ENCODE measurements at regions not wholly inside any gene's neighbourhood (a gene's known extent, or its start where the extent isn't known, plus 50 kb on each side); places are given as distances from the start of the nearest gene placed in this dataset.

DNA sequence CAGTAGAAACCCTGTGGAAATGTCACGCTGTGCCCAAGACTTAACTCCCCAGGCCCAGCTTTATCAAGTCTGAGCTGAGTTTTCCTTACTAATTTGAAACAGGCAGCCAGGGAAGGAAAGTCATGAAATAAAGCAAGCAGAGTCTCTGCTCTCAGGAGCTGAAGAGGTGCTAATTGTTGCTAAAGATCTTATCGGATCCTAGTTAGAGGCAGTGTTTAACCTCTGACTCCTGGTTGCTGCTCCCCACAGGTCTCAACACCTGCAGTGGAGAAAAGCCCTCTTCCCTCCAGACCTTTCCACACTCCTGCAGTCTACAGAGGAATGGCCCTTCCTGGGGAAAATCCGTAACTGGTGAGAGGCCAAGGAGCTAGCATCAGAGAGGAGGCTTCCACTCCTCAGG is 628.2 kb downstream of the NTRK3 start:
- no peak for DNase-seq

DNA sequence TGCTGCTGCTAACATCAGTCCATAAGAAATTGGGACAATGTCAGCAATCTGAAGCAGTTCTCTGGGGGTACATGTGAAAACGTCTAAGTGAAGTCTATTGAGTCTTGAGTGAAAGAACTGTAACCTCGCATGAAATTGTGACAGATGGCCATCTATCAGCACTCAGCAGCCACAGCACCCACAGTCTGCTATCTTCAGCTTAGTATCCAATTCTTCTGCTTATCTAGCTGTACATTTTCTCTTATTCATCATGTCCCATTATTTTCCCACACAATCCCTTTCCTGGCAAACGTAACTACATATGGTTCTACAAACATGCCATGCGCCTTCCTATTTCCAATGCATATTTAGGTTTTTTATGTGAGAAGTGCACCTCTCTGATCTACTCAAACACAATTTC is 629.7 kb downstream of the NTRK3 start:
- DNase-seq = no peak

- DNase-seq = no peak
Measured at GRCh38 chr15:87623832-87624231, 632.7 kb downstream of the NTRK3 start.

DNA sequence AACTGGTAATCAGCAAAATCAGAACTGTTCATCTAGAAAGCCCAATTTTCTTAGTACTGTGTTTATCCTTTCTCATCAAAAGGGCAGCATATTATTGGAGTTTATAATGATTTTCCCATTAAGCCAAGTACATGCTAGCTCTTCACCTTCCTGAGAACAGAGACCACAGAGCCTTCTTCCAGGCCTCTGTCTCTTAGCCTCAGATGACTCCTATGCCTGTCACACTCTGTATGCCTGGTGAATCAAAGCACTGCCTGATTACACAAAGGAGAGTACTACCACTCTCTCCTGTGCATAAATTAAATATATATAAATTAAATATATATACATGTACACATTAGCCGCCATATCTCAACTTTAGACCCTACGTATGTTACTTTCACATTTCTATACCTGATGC is 636.1 kb downstream of the NTRK3 start:
- no peak for DNase-seq

- DNase-seq = no peak
Measured at GRCh38 chr15:87619161-87619960, 637.2 kb downstream of the NTRK3 start.

DNA sequence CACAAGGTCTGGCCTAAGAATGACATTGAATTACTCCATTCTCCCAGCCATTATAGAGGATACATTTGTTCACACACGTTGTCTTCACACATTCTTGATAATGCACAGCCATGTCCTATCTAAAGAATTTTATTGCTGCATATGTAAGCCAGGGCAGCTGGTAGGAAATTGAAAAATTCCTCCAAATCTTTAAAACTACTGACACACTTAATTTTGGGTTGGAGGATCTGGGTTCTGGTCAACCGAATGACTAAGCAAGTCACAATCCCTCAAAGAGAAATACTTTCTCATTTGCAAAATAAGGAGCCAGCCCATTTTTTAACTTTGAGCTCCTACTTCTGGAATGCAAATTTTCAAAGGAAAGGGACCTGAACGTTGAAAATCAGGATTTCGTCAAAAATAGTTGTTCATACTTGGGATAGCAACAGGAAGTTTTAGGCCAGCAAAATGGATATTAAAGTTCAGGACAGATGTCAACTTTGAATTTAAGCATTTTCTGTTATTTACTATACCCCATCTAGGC is 638.3 kb downstream of the NTRK3 start:
- DNase-seq = no peak

- no peak for DNase-seq
Measured at GRCh38 chr15:87614704-87615103, 641.8 kb downstream of the NTRK3 start.

DNA sequence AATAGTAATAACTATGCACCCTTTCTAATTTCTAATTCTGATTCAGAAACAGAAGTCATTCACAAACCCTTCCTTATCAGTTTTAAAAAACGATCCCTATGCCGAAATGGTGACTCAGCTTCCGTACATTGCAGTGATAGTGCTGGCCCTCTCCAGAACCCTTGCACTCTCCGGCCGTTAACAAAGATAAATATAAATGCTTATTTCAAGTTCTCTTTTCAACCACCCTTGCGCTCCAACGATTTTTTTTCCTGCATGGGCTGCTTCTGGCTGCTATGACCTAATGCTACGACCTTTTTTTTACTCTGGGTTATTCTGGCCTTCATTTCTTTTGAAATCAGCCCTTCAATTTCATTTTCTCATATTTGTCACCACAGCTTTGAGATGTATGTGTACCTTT is 646.2 kb downstream of the NTRK3 start:
- no peak for DNase-seq

- DNase-seq = no peak
Measured at GRCh38 chr15:87609894-87610293, 646.6 kb downstream of the NTRK3 start.

GRCh38 chr15:87609474-87609873 is 647.1 kb downstream of the NTRK3 start:
- DNase-seq = no peak

GRCh38 chr15:87608238-87609028 is 648.1 kb downstream of the NTRK3 start:
- DNase-seq = no peak

GRCh38 chr15:87606971-87607370 is 649.6 kb downstream of the NTRK3 start:
- DNase-seq = no peak

DNA sequence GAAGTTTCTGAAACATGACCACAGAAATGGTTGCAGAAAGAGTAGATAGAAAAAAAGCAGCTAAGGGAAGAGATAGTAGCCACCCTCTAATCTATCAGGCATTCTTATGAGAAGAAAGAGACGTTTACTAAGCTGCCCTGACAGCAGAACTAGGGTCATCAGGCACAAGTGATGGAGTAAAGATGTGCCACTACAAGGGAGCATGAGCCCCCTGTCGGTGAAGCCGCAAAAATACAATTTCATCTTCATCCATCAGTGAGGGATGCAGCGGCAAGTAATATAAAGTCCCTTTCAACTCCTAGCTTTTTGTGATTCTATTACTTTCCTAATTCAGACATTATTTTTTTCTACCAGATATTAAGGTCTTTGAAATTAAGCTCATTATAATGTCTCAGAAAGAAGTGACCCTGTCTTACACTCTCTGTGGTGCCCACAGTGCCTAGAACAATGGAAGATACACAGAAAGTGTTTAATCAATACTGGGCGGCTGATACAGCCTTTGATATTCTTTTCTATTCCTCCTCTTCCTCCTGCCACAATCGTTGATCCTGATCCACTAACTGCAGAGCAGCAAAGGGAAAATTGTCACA is 651.6 kb downstream of the NTRK3 start:
- DNase-seq = no peak

- no peak for DNase-seq
Measured at GRCh38 chr15:87602371-87602770, 654.2 kb downstream of the NTRK3 start.

DNA sequence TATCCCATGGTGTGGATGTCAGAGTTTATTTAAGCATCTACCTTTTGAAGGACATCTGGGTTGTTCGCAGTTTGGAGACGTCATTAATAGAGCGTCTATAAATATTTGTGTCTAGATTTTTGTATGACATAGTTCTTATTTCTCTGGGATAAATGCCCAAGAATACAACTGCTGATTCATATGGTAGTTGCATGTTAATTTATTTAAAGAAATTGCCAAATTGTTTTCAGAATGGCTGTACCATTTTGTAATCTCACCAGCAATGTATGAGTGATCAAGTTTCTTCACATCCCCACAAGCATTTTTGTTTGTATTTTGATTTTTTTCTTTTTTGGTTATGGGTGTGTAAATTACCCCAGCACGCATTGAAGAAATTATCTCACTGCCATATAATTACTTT is 656.9 kb downstream of the NTRK3 start:
- no peak for DNase-seq

DNA sequence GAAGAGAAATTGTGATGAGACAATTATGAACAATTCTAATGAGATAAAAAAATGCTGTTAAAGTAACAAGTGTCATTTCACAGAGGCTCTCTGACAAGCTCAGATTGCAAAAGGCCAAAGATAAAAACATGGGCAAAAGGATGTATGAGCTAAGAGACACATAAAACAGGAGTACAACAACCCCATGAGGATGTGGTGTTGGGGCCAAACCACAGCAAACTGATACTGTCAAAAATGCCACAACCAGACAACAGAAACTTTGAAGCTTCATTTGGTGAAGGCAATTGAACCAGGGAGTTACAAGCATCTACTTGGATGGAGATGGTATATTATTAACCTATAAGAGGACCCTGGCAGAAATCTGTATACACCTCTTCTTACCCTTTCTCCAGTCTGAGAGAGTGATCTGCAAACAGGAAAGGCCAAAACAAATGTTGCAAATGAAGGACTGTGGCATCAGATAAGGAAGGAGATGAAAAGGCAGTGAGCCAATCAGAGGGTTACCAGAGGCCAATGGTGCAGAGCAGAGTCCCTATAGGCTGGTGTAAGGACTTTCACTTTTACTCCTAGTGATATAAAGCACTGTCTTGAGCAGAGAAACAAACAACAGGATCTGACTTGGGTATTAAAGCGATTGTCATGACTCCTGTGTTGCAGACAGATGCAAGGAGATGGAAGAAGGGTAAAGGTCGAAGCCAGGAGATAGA is 659.0 kb downstream of the NTRK3 start:
- no peak for DNase-seq

GRCh38 chr15:87591582-87591981 is 665.0 kb downstream of the NTRK3 start:
- no peak for DNase-seq

GRCh38 chr15:87591042-87591441 is 665.5 kb downstream of the NTRK3 start:
- no peak for DNase-seq

GRCh38 chr15:87589134-87589533 is 667.4 kb downstream of the NTRK3 start:
- DNase-seq = no peak

DNA sequence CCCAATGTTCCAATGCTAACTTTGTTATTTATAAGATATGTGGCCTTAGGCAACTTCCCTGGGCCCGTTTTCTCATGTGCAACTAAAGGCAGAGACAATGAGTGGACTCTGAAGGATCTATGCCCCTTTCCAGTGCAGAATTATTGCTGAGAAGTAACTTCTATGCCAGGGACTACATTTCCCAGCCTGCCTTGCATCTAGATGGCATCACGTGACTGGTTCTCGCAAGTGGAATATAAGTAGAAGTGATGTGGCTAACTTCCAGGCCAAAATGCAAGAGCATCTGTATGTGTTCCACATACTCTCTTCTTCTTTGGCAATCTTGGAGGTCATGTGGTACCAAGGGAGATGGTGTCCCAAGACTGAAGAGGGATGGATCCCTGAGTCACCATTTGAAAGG is 674.4 kb downstream of the NTRK3 start:
- no peak for DNase-seq

DNA sequence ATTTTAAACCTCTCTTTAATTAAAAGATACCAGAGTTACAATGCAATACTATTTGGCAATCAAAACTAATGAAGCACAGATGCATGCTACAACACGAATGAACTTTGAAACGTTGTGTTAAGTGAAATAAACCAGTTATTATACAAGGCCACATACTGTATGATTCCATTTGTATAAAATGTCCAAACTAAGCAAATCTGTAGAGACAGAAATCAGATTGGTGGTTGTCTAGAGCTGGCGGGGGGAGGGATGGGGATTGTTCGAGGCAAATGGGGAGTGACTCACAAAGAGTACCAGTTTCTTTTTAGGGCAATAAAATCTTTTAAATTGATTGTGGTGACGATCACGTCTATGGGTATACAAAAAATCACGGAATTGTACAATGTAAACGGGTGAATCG is 677.0 kb downstream of the NTRK3 start:
- DNase-seq = no peak

- no peak for DNase-seq
Measured at GRCh38 chr15:87578776-87579175, 677.8 kb downstream of the NTRK3 start.

- DNase-seq = no peak
Measured at GRCh38 chr15:87577336-87577735, 679.2 kb downstream of the NTRK3 start.
